WI38 (cell line): ENCODE measurements at regions not wholly inside any gene's neighbourhood (a gene's known extent, or its start where the extent isn't known, plus 50 kb on each side); places are given as distances from the start of the nearest gene placed in this dataset.

ENCODE experiments used
- H3K4me3 ChIP-seq: 2 replicates; pipeline ENCODE4 v1.5.1; 2011; ENCODE audit warnings: low read depth, mild to moderate bottlenecking, control low read depth, low read length
- CTCF ChIP-seq: IDR thresholded peaks from 2 replicates; pipeline ENCODE4 v1.5.1; 2012; ENCODE audit warnings: low read depth, mild to moderate bottlenecking, control low read depth, low read length

- TF ChIP-seq CTCF: no peak
- no peak overlapping the region for H3K4me3 ChIP-seq
Measured at GRCh38 chr10:88211230-88211629, 347.8 kb downstream of the PTEN start.

GRCh38 chr10:88212069-88212468 is 348.6 kb downstream of the PTEN start:
- no peak overlapping the region for H3K4me3 ChIP-seq
- no peak for TF ChIP-seq CTCF

- TF ChIP-seq CTCF: no peak
- no peak overlapping the region for H3K4me3 ChIP-seq
Measured at GRCh38 chr10:88213065-88213605, 349.7 kb downstream of the PTEN start.

GRCh38 chr10:88216976-88217375 is 353.6 kb downstream of the PTEN start:
- no peak for TF ChIP-seq CTCF
- no peak overlapping the region for H3K4me3 ChIP-seq

GRCh38 chr10:88218362-88218761 is 354.9 kb downstream of the PTEN start:
- H3K4me3 ChIP-seq: no peak overlapping the region
- TF ChIP-seq CTCF: no peak

GRCh38 chr10:88219753-88220152 is 356.3 kb downstream of the PTEN start:
- no peak overlapping the region for H3K4me3 ChIP-seq

More at GRCh38 chr10:88219753-88220152, 356.3 kb downstream of the PTEN start:
- no peak for TF ChIP-seq CTCF
